Activated naive CD8-positive, alpha-beta T cell treated with anti-CD3 and anti-CD28 coated beads, Interleukin-2, amount 50 U/mL, for 24 hours (primary cell): ENCODE measurements at regions not wholly inside any gene's neighbourhood (a gene's known extent, or its start where the extent isn't known, plus 50 kb on each side); places are given as distances from the start of the nearest gene placed in this dataset.
"Not testable (repeated sequence)": the region's sequence is repeated elsewhere in the genome, so short reads cannot be mapped to it uniquely, and the experiment has no call there.

ENCODE experiments used
- ATAC-seq: fragments of 150-1000 bp; cut with Tn5 transposase; one replicate; pipeline ENCODE4 v1.10.0; 2021
- DNase-seq: peaks from one replicate; pipeline ENCODE4 v3.0.0; 2021
- H3K27ac Mint-ChIP-seq: one replicate; pipeline ENCODE4 v1.8.0; 2021; ENCODE audit warnings: mild to moderate bottlenecking, mixed read lengths
- H3K27me3 Mint-ChIP-seq: one replicate; pipeline ENCODE4 v1.8.0; 2021; ENCODE audit warnings: mixed read lengths
- H3K36me3 Mint-ChIP-seq: one replicate; pipeline ENCODE4 v1.8.0; 2021; ENCODE audit warnings: low read depth, mixed read lengths
- H3K4me1 Mint-ChIP-seq: one replicate; pipeline ENCODE4 v1.8.0; 2021; ENCODE audit warnings: mixed read lengths
- H3K4me3 Mint-ChIP-seq: one replicate; pipeline ENCODE4 v1.8.0; 2021; ENCODE audit warnings: mild to moderate bottlenecking, moderate library complexity, mixed read lengths
- H3K9me3 Mint-ChIP-seq: one replicate; pipeline ENCODE4 v1.8.0; 2021; ENCODE audit warnings: mixed read lengths

DNA sequence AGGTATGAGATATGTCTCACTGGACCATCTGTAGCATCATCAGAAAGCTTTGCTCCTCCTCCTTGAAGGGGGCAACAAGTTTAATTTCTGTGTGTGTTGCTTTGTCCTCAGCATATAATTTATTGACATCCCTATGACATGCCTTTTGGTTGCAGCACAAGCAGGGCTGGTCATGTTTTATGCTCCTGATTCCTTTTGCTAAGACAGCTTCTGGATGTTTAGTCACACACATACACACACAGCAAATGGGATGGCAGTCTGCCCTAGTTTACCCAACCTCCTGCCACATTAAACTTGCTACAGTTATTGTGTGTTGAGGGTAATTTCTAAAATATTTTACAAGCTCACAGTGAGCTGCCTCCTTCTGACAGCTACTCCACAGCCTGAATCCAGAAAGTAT is 217.9 kb upstream of the RXFP2 start:
- no peak for ATAC-seq
- no peaks in the 10 kb centered on the region for H3K4me1 Mint-ChIP-seq
- H3K27me3 Mint-ChIP-seq = no peaks in the 10 kb centered on the region

DNA sequence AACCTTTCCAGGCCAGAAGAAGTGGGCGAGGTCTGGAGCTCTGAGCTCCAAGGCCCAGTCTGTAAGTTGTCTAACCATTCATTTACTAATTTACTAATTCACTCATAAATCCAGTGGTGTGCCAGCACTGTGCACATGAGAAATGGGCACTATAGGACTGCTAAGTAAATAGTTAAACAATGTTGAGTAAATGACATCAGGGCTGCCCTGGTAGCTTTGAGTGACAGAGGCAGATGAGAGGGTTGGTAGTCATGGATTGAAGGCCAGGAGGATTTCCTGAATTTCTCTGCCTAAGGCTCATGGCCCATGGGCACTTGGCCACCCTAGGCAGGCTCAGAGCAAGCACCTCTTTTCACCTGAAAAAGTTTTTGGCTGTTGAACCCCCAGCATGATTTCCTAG is 216.9 kb upstream of the RXFP2 start:
- Mint-ChIP-seq H3K9me3 (peaks cover 4% of the 10 kb centered on the region), H3K4me3 (no peak overlapping the region), H3K27me3 (no peaks in the 10 kb centered on the region), H3K27ac (no peak overlapping the region), H3K4me1 (no peaks in the 10 kb centered on the region), H3K36me3 (no peaks in the 10 kb centered on the region)
- DNase-seq (no peak), ATAC-seq (no peak)

More for the DNA sequence above, 217.9 kb upstream of the RXFP2 start:
- no peak overlapping the region for H3K27ac Mint-ChIP-seq
- DNase-seq = no peak
- H3K4me3 Mint-ChIP-seq = no peak overlapping the region
- H3K9me3 Mint-ChIP-seq = peaks cover 4% of the 10 kb centered on the region
- no peaks in the 10 kb centered on the region for H3K36me3 Mint-ChIP-seq

GRCh38 chr13:31528176-31528575 is 211.2 kb upstream of the RXFP2 start:
- DNase-seq (no peak), ATAC-seq (no peak)
- Mint-ChIP-seq H3K4me1 (no peaks in the 10 kb centered on the region), H3K4me3 (no peak overlapping the region), H3K27me3 (peaks cover 2% of the 10 kb centered on the region), H3K27ac (no peak overlapping the region), H3K36me3 (no peaks in the 10 kb centered on the region), H3K9me3 (peaks cover 4% of the 10 kb centered on the region)

GRCh38 chr13:31528758-31529157 is 210.6 kb upstream of the RXFP2 start:
- Mint-ChIP-seq H3K4me3 (no peak overlapping the region), H3K27me3 (peaks cover 2% of the 10 kb centered on the region), H3K4me1 (no peaks in the 10 kb centered on the region), H3K9me3 (peaks cover 4% of the 10 kb centered on the region), H3K36me3 (no peaks in the 10 kb centered on the region), H3K27ac (no peak overlapping the region)
- no peak for ATAC-seq
- no peak for DNase-seq

- DNase-seq (no peak), ATAC-seq (no peak)
- peaks cover 2% of the 10 kb centered on the region for H3K27me3 Mint-ChIP-seq
- H3K27ac Mint-ChIP-seq = no peak overlapping the region
- no peaks in the 10 kb centered on the region for H3K36me3 Mint-ChIP-seq
- H3K9me3 Mint-ChIP-seq = no peaks in the 10 kb centered on the region
- no peak overlapping the region for H3K4me3 Mint-ChIP-seq
- H3K4me1 Mint-ChIP-seq = no peaks in the 10 kb centered on the region
Measured at GRCh38 chr13:31530922-31531321, 208.4 kb upstream of the RXFP2 start.

GRCh38 chr13:31537052-31537451 is 202.3 kb upstream of the RXFP2 start:
- H3K4me1 Mint-ChIP-seq = no peaks in the 10 kb centered on the region
- no peak overlapping the region for H3K27ac Mint-ChIP-seq
- H3K9me3 Mint-ChIP-seq = no peaks in the 10 kb centered on the region
- no peak overlapping the region for H3K4me3 Mint-ChIP-seq
- H3K27me3 Mint-ChIP-seq = peaks cover 2% of the 10 kb centered on the region
- ATAC-seq (no peak), DNase-seq (no peak)
- H3K36me3 Mint-ChIP-seq = no peaks in the 10 kb centered on the region

- H3K27me3 Mint-ChIP-seq = no peaks in the 10 kb centered on the region
- no peaks in the 10 kb centered on the region for H3K36me3 Mint-ChIP-seq
- no peaks in the 10 kb centered on the region for H3K4me1 Mint-ChIP-seq
- ATAC-seq = no peak
- H3K27ac Mint-ChIP-seq = no peak overlapping the region
- no peak overlapping the region for H3K4me3 Mint-ChIP-seq
- no peak for DNase-seq
- no peaks in the 10 kb centered on the region for H3K9me3 Mint-ChIP-seq
Measured at GRCh38 chr13:31538067-31539042, 201.0 kb upstream of the RXFP2 start.

GRCh38 chr13:31540281-31540680 is 199.0 kb upstream of the RXFP2 start:
- no peaks in the 10 kb centered on the region for H3K4me1 Mint-ChIP-seq
- H3K4me3 Mint-ChIP-seq = no peak overlapping the region
- ATAC-seq (no peak), DNase-seq (no peak)
- H3K9me3 Mint-ChIP-seq = no peaks in the 10 kb centered on the region
- no peak overlapping the region for H3K27ac Mint-ChIP-seq
- H3K27me3 Mint-ChIP-seq = no peaks in the 10 kb centered on the region
- no peaks in the 10 kb centered on the region for H3K36me3 Mint-ChIP-seq

- no peaks in the 10 kb centered on the region for H3K9me3 Mint-ChIP-seq
- H3K4me3 Mint-ChIP-seq = no peak overlapping the region
- H3K36me3 Mint-ChIP-seq = no peaks in the 10 kb centered on the region
- H3K27me3 Mint-ChIP-seq = no peaks in the 10 kb centered on the region
- ATAC-seq (no peak), DNase-seq (no peak)
- H3K4me1 Mint-ChIP-seq = no peaks in the 10 kb centered on the region
- H3K27ac Mint-ChIP-seq = no peak overlapping the region
Measured at GRCh38 chr13:31543190-31543589, 196.1 kb upstream of the RXFP2 start.

GRCh38 chr13:31545616-31546015 is 193.7 kb upstream of the RXFP2 start:
- Mint-ChIP-seq H3K9me3 (no peaks in the 10 kb centered on the region), H3K36me3 (no peaks in the 10 kb centered on the region), H3K4me1 (no peaks in the 10 kb centered on the region), H3K27me3 (no peaks in the 10 kb centered on the region), H3K4me3 (no peak overlapping the region), H3K27ac (no peak overlapping the region)
- ATAC-seq = no peak
- DNase-seq = no peak

DNA sequence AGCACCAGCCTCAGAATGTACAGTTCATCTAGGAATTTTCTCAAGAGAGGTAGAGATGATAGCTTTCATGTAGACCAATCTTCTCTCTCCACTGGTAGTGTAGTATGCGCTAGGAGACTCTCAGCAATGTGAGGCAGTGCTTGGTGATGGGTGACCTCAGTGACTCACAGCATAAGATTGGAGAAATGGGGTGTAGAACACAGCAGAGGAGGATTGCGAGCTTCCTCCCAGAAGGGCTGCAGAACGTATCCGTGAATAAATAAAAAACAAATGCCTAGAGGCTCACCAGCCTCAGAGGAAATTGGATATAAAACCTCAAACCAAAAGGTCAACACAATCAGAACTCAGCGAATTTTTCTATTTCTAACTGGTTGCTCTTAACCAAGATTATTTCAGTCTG is 182.9 kb upstream of the RXFP2 start:
- Mint-ChIP-seq H3K36me3 (no peaks in the 10 kb centered on the region), H3K9me3 (peaks cover 7% of the 10 kb centered on the region), H3K4me1 (no peaks in the 10 kb centered on the region), H3K27ac (no peak overlapping the region), H3K4me3 (no peak overlapping the region), H3K27me3 (no peaks in the 10 kb centered on the region)
- ATAC-seq (no peak), DNase-seq (no peak)

- not testable (repeated sequence) for DNase-seq, H3K4me3 Mint-ChIP-seq, H3K27ac Mint-ChIP-seq, H3K4me1 Mint-ChIP-seq, H3K36me3 Mint-ChIP-seq, ATAC-seq, H3K27me3 Mint-ChIP-seq, H3K9me3 Mint-ChIP-seq
Measured at GRCh38 chr13:31584221-31584620, 155.1 kb upstream of the RXFP2 start.

DNA sequence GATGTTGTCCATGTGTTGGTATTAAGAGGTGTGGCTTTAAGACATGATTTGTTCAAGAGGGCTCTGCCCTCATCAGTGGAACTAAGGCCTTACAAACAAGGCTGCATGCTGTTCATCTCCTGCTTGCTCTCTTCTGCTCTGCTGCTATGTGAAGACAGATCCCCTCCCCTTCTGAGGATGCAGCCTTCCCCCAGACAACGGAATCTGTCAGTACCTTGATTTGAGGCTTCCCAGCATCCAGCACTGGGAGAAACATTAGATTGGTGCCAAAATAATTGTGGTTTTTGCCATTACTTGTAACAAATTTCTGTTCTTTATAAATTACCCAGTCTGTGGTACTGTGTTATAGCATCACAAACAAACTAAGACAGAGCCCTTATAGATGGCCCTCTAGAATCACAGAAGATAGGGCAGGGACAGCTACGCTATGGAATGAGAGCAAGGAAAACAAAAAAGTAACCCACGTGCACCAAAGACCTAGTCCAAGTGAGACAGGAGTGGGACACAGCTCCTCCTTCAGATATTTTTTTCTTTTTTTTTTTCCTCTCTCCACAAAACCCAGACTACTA is 151.5 kb upstream of the RXFP2 start:
- no peak overlapping the region for H3K27ac Mint-ChIP-seq
- H3K9me3 Mint-ChIP-seq = no peaks in the 10 kb centered on the region
- no peak overlapping the region for H3K4me3 Mint-ChIP-seq
- ATAC-seq (no peak), DNase-seq (no peak)
- H3K4me1 Mint-ChIP-seq = no peaks in the 10 kb centered on the region
- H3K36me3 Mint-ChIP-seq = no peaks in the 10 kb centered on the region
- H3K27me3 Mint-ChIP-seq = no peaks in the 10 kb centered on the region

DNA sequence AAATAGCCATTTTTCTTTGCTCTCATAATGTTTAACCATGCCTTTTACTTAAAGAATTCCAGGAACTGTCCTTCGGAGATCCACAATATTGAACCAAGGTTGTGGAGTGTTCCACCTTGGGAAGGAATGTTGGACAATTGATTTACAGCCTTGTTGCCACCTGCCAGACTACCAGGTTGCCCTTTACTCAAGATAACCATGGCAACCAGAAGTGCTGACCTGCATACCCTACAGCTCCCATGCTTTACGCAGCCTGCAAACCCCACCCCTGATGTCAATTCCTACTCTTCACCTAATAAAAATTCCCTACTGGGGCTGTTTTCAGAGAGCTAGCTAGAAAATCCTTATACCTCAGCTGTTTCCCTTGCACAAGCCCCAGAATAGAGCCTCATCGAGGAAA is 151.0 kb upstream of the RXFP2 start:
- peaks cover 1% of the 10 kb centered on the region for H3K9me3 Mint-ChIP-seq
- no peaks in the 10 kb centered on the region for H3K4me1 Mint-ChIP-seq
- no peak overlapping the region for H3K4me3 Mint-ChIP-seq
- no peak overlapping the region for H3K27ac Mint-ChIP-seq
- no peaks in the 10 kb centered on the region for H3K36me3 Mint-ChIP-seq
- H3K27me3 Mint-ChIP-seq = no peaks in the 10 kb centered on the region
- DNase-seq (no peak), ATAC-seq (no peak)

- Mint-ChIP-seq H3K36me3 (no peaks in the 10 kb centered on the region), H3K27me3 (no peaks in the 10 kb centered on the region), H3K27ac (no peak overlapping the region), H3K4me3 (no peak overlapping the region), H3K9me3 (peaks cover 7% of the 10 kb centered on the region), H3K4me1 (no peaks in the 10 kb centered on the region)
- DNase-seq (no peak), ATAC-seq (no peak)
Measured at GRCh38 chr13:31588893-31589292, 150.4 kb upstream of the RXFP2 start.
